H9 (cell line): ENCODE measurements at regions not wholly inside any gene's neighbourhood (a gene's known extent, or its start where the extent isn't known, plus 50 kb on each side); places are given as distances from the start of the nearest gene placed in this dataset.

ENCODE experiments used
- DNase-seq: peaks from one replicate; pipeline ENCODE4 v3.0.0-alpha.2; 2017
- H2AFZ ChIP-seq: one replicate; pipeline ENCODE4 v1.6.1; 2013; ENCODE audit warnings: mild to moderate bottlenecking, low read length, control low read depth, moderate library complexity
- H2AK5ac ChIP-seq: 2 replicates; pipeline ENCODE4 v1.6.1; 2013; ENCODE audit warnings: low read length, control low read depth, mixed read lengths; ENCODE audit not compliant: insufficient read length
- H2BK120ac ChIP-seq: one replicate; pipeline ENCODE4 v1.6.1; 2013; ENCODE audit warnings: low read depth, mild to moderate bottlenecking, low read length, control low read depth, inconsistent platforms; ENCODE audit not compliant: poor library complexity, severe bottlenecking
- H2BK12ac ChIP-seq: 2 replicates; pipeline ENCODE4 v1.6.1; 2013; ENCODE audit warnings: low read length, control low read depth, mixed read lengths, low read depth; ENCODE audit not compliant: insufficient read length
- H2BK15ac ChIP-seq: 2 replicates; pipeline ENCODE4 v1.6.1; 2013; ENCODE audit warnings: low read depth, low read length, control low read depth
- H2BK20ac ChIP-seq: one replicate; pipeline ENCODE4 v1.6.1; 2013; ENCODE audit warnings: low read depth, mild to moderate bottlenecking, low read length, control low read depth, inconsistent platforms; ENCODE audit not compliant: poor library complexity, severe bottlenecking
- H2BK5ac ChIP-seq: 2 replicates; pipeline ENCODE4 v1.6.1; 2013; ENCODE audit warnings: low read length, control low read depth, mixed read lengths; ENCODE audit not compliant: insufficient read length
- H3K14ac ChIP-seq: 2 replicates; pipeline ENCODE4 v1.6.1; 2013; ENCODE audit warnings: low read length, control low read depth; ENCODE audit not compliant: insufficient read depth
- H3K18ac ChIP-seq: 2 replicates; pipeline ENCODE4 v1.6.1; 2013; ENCODE audit warnings: low read depth, mild to moderate bottlenecking, mixed read lengths, low read length, control low read depth; ENCODE audit not compliant: insufficient read length
- H3K23ac ChIP-seq: 2 replicates; pipeline ENCODE4 v1.6.1; 2013; ENCODE audit warnings: low read length, control low read depth, mixed read lengths, low read depth; ENCODE audit not compliant: insufficient read length
- H3K23me2 ChIP-seq: 2 replicates; pipeline ENCODE4 v1.6.1; 2013; ENCODE audit warnings: low read depth, mild to moderate bottlenecking, mixed read lengths, low read length, control low read depth; ENCODE audit not compliant: insufficient read length, poor library complexity, severe bottlenecking
- H3K27ac ChIP-seq: 2 replicates; pipeline ENCODE4 v1.5.1; 2013; ENCODE audit warnings: low read length, control low read depth, mixed read lengths, low read depth; ENCODE audit not compliant: insufficient read length
- H3K27me3 ChIP-seq: 2 replicates; pipeline ENCODE4 v1.6.1; 2013; ENCODE audit warnings: low read length, control low read depth, inconsistent platforms; ENCODE audit not compliant: insufficient read depth
- H3K4ac ChIP-seq: 2 replicates; pipeline ENCODE4 v1.6.1; 2013; ENCODE audit warnings: low read depth, mild to moderate bottlenecking, control low read depth, inconsistent platforms, low read length, moderate library complexity
- H3K4me1 ChIP-seq: 2 replicates; pipeline ENCODE4 v1.6.1; 2013; ENCODE audit warnings: low read length, control low read depth, inconsistent platforms; ENCODE audit not compliant: insufficient read depth
- H3K4me2 ChIP-seq: 2 replicates; pipeline ENCODE4 v1.6.1; 2013; ENCODE audit warnings: low read length, control low read depth, mixed read lengths; ENCODE audit not compliant: insufficient read length, insufficient read depth
- H3K56ac ChIP-seq: 2 replicates; pipeline ENCODE4 v1.6.1; 2013; ENCODE audit warnings: low read depth, mild to moderate bottlenecking, mixed read lengths, low read length, control low read depth; ENCODE audit not compliant: insufficient read length
- H3K79me1 ChIP-seq: 2 replicates; pipeline ENCODE4 v1.6.1; 2013; ENCODE audit warnings: low read depth, mild to moderate bottlenecking, moderate library complexity, low read length, control low read depth, inconsistent platforms; ENCODE audit not compliant: insufficient read depth, poor library complexity, severe bottlenecking
- H3K79me2 ChIP-seq: 2 replicates; pipeline ENCODE4 v1.6.1; 2013; ENCODE audit warnings: low read length, control low read depth, inconsistent platforms; ENCODE audit not compliant: insufficient read depth
- H3K9ac ChIP-seq: 2 replicates; pipeline ENCODE4 v1.6.1; 2013; ENCODE audit warnings: low read length, control low read depth, mixed read lengths; ENCODE audit not compliant: insufficient read length; ENCODE audit errors: extremely low read depth
- H3K9me3 ChIP-seq: one replicate; pipeline ENCODE4 v1.6.1; 2013; ENCODE audit warnings: low read depth, low read length, inconsistent platforms; ENCODE audit not compliant: control insufficient read depth
- H3T11ph ChIP-seq: one replicate; pipeline ENCODE4 v1.6.1; 2013; ENCODE audit warnings: mild to moderate bottlenecking, low read length, control low read depth, inconsistent platforms
- H4K20me1 ChIP-seq: one replicate; pipeline ENCODE4 v1.6.1; 2013; ENCODE audit not compliant: control insufficient read depth, insufficient read length, insufficient read depth
- H4K5ac ChIP-seq: 2 replicates; pipeline ENCODE4 v1.6.1; 2013; ENCODE audit warnings: low read depth, mild to moderate bottlenecking, mixed read lengths, low read length, control low read depth; ENCODE audit not compliant: insufficient read length
- H4K8ac ChIP-seq: replicated peaks from 2 replicates; pipeline ENCODE4 v1.6.1; 2013; ENCODE audit warnings: low read length, control low read depth, mixed read lengths, low read depth; ENCODE audit not compliant: insufficient read length
- H4K91ac ChIP-seq: 2 replicates; pipeline ENCODE4 v1.6.1; 2013; ENCODE audit warnings: low read depth, mild to moderate bottlenecking, moderate library complexity, mixed read lengths, low read length, control low read depth; ENCODE audit not compliant: insufficient read length
- H3K27ac Mint-ChIP-seq, 3 experiments: 2 replicates in 2 of 3; 3 replicates in 1 of 3; pipeline ENCODE4 v1.8.0; 2020 to 2021; ENCODE audit warnings: mixed read lengths in 3 of 3, mild to moderate bottlenecking in 1 of 3, moderate library complexity in 1 of 3
- H3K27me3 Mint-ChIP-seq: 2 replicates; pipeline ENCODE4 v1.8.0; 2021; ENCODE audit warnings: low read depth, mild to moderate bottlenecking, moderate library complexity, mixed read lengths
- H3K36me3 Mint-ChIP-seq, 3 experiments: 2 replicates in 2 of 3; 3 replicates in 1 of 3; pipeline ENCODE4 v1.8.0; 2020 to 2021; ENCODE audit warnings: low read depth in 3 of 3, mixed read lengths in 3 of 3; ENCODE audit not compliant: insufficient read depth in 1 of 3
- H3K4me1 Mint-ChIP-seq, 2 experiments: 2 replicates each; pipeline ENCODE4 v1.8.0; 2020; ENCODE audit warnings: mixed read lengths in 2 of 2
- H3K4me3 Mint-ChIP-seq, 2 experiments: 2 replicates in 1 of 2; 3 replicates in 1 of 2; pipeline ENCODE4 v1.8.0; 2020 to 2021; ENCODE audit warnings: mild to moderate bottlenecking in 2 of 2, mixed read lengths in 2 of 2, moderate library complexity in 1 of 2
- H3K9me3 Mint-ChIP-seq, 2 experiments: 2 replicates in 1 of 2; 3 replicates in 1 of 2; pipeline ENCODE4 v1.8.0; 2020; ENCODE audit warnings: mild to moderate bottlenecking in 2 of 2, mixed read lengths in 2 of 2, moderate library complexity in 1 of 2
- WGBS: extraction: QIAGEN DNeasy Blood & Tissue Kit; methylation state at CpG from one replicate; pipeline ENCODE4 v1.1.7; 2013; ENCODE audit warnings: missing lambda C conversion rate, low lambda C conversion rate, mixed read lengths; ENCODE audit not compliant: insufficient read length; ENCODE audit errors: extremely low coverage; 5-methylcytosine and 5-hydroxymethylcytosine counted together
- TF ChIP-seq, protein P1 (sequence below): fragments of 200-600 bp; sonication (generic); conservative IDR thresholded peaks from 3 replicates; pipeline ENCODE4 v1.8.0; 2021; ENCODE audit warnings: antibody characterized with exemption, mild to moderate bottlenecking

DNA sequence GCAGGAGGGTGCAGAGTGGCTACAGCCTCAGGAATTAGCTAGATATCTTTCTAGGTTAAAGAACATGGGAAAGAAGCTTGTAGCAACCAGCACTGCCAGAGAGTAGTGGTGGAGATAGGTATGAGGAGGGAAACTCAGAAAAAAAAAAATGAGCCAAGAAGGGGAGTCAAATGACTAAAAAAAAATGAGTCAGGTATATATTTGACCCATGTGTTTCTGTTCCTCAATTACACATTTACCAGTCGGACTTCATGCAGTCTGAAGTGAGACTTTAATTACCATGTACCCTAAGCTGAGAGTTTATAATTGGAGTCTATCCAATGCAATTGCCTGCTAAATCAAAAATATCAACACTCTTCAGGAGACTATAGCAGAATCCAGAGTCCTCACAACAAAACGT, 964.6 kb downstream of the HACE1 start:
- Histone ChIP-seq H4K91ac (no peak overlapping the region), H3K14ac (no peak overlapping the region), H3K27ac (no peak overlapping the region), H2BK15ac (no peak overlapping the region), H3K56ac (no peak overlapping the region), H3K18ac (no peak overlapping the region), H3K9ac (no peak overlapping the region), H2AK5ac (no peak overlapping the region), H2BK12ac (no peak overlapping the region), H3K4me2 (no peak overlapping the region), H3K4me1 (no peaks in the 10 kb centered on the region), H2BK20ac (no peak overlapping the region), H3K23me2 (no peaks in the 10 kb centered on the region), H4K20me1 (no peaks in the 10 kb centered on the region), H3K4ac (no peak overlapping the region), H4K5ac (no peak overlapping the region), H3K79me1 (no peaks in the 10 kb centered on the region), H3K9me3 (no peaks in the 10 kb centered on the region), H2BK120ac (no peak overlapping the region), H2BK5ac (no peak overlapping the region), H4K8ac (no peak overlapping the region), H3K79me2 (no peaks in the 10 kb centered on the region), H3K23ac (no peak overlapping the region), H2AFZ (no peak overlapping the region), H3T11ph (no peak overlapping the region), H3K27me3 (no peaks in the 10 kb centered on the region)
- Mint-ChIP-seq H3K27ac (peak overlapping the region in 1 of 3 experiments; percentile 67; a peak in 1 of 7 replicates), H3K27me3 (no peaks in the 10 kb centered on the region), H3K4me1 (peaks cover 0 to 3% of the 10 kb centered on the region in 2 experiments; a peak in 1 of 4 replicates), H3K4me3 (no peak overlapping the region), H3K36me3 (no peaks in the 10 kb centered on the region), H3K9me3 (peaks cover 0 to 3% of the 10 kb centered on the region in 2 experiments; a peak in 2 of 5 replicates)
- no peak for DNase-seq
- WGBS: no CpG with 5 or more reads among the region's 2 CpGs
- TF ChIP-seq, protein P1, sequence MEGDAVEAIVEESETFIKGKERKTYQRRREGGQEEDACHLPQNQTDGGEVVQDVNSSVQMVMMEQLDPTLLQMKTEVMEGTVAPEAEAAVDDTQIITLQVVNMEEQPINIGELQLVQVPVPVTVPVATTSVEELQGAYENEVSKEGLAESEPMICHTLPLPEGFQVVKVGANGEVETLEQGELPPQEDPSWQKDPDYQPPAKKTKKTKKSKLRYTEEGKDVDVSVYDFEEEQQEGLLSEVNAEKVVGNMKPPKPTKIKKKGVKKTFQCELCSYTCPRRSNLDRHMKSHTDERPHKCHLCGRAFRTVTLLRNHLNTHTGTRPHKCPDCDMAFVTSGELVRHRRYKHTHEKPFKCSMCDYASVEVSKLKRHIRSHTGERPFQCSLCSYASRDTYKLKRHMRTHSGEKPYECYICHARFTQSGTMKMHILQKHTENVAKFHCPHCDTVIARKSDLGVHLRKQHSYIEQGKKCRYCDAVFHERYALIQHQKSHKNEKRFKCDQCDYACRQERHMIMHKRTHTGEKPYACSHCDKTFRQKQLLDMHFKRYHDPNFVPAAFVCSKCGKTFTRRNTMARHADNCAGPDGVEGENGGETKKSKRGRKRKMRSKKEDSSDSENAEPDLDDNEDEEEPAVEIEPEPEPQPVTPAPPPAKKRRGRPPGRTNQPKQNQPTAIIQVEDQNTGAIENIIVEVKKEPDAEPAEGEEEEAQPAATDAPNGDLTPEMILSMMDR: no peak
